AG10803 (cell line): ENCODE measurements at regions not wholly inside any gene's neighbourhood (a gene's known extent, or its start where the extent isn't known, plus 50 kb on each side); places are given as distances from the start of the nearest gene placed in this dataset.

ENCODE experiments used
- DNase-seq: peaks from one replicate; pipeline ENCODE4 v3.0.0; 2010; ENCODE audit warnings: low read depth
- H3K4me3 ChIP-seq: 2 replicates; pipeline ENCODE4 v1.5.1; 2011; ENCODE audit warnings: mild to moderate bottlenecking, low read length, control low read depth
- CTCF ChIP-seq: conservative IDR thresholded peaks from 2 replicates; pipeline ENCODE4 v1.5.1; 2011; ENCODE audit warnings: mild to moderate bottlenecking, low read length, control low read depth, inconsistent platforms

GRCh38 chr3:106699122-106699521 lies 678.1 kb upstream of the CCDC54 start:
- TF ChIP-seq CTCF, result no peak
- H3K4me3 ChIP-seq, result no peak overlapping the region
- no peak for DNase-seq

GRCh38 chr3:106700981-106701380 lies 676.3 kb upstream of the CCDC54 start:
- no peak for TF ChIP-seq CTCF
- no peak overlapping the region for H3K4me3 ChIP-seq
- DNase-seq, result no peak

- H3K4me3 ChIP-seq, result no peak overlapping the region
- TF ChIP-seq CTCF, result no peak
- DNase-seq, result no peak
Observed at GRCh38 chr3:106703524-106703923, 673.7 kb upstream of the CCDC54 start.

GRCh38 chr3:106707347-106707746 lies 669.9 kb upstream of the CCDC54 start:
- DNase-seq, result no peak
- no peak for TF ChIP-seq CTCF
- no peak overlapping the region for H3K4me3 ChIP-seq

GRCh38 chr3:106710596-106710995 lies 666.6 kb upstream of the CCDC54 start:
- DNase-seq, result no peak
- TF ChIP-seq CTCF, result no peak
- H3K4me3 ChIP-seq, result no peak overlapping the region

- H3K4me3 ChIP-seq, result no peak overlapping the region
- TF ChIP-seq CTCF, result no peak
- DNase-seq, result peak; percentile 67
Observed at GRCh38 chr3:106711650-106712049, 665.6 kb upstream of the CCDC54 start.

GRCh38 chr3:106714400-106714799 lies 662.8 kb upstream of the CCDC54 start:
- TF ChIP-seq CTCF, result no peak
- DNase-seq, result no peak
- H3K4me3 ChIP-seq, result no peak overlapping the region
